Medulla oblongata (tissue), 1 donor: ENCODE measurements at regions not wholly inside any gene's neighbourhood (a gene's known extent, or its start where the extent isn't known, plus 50 kb on each side); places are given as distances from the start of the nearest gene placed in this dataset.

Source experiments
- DNase-seq: peaks from one replicate; pipeline ENCODE4 v3.0.0-alpha.2; 2015; ENCODE audit errors: extremely low spot score

DNA sequence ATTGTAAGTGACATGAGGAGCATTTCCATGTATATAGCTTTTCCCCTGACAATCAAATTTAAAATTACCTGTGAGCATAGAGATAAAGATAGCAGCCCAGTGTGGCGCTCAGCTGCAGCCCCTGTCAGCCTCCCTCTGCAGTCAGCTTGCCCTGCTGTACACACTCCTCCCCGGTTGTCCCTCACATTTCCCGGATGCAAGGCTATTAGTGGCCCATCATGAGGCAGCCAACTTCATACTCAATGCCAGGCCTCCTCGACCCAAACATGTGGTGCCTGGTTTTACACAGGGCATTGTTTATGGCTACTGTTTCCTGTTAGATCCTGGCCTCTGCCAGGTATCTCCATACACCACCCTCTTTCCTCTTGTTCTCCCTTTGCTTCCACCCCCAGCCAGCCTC lies 116.1 kb upstream of the SH3BP4 start:
- DNase-seq = no peak

DNA sequence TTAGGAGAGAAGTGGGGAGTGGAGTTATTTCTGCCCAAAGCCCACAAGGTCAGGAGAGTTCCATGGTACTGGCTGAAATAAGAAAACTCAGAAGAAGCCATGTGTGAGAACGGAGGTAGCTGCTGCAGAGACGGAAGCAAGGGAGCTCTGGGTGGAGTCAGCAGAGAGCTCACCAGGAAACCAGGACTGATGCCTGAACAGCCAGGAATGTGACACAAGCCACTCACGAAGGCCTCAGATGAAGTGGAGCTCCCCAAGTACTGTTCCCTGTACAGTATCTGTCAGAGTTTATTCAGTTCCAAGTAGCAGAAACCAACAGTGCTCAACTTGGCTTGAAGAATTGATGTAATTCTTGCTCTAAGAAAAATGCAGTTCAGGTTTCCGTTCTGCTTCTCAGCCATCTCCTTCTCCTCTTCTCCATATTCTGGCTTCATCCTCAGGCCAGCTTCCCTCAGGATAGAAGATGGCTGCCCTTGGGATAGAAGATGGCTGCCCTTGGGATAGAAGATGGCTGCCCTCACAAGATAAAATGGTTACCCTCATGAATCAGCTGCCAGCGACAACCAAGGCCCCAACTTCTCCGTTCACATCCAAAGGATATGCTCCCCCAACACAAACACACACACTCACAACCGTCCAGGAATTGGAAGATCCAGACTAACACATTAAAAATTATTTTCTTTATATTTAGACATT lies 117.4 kb upstream of the SH3BP4 start:
- DNase-seq = no peak

DNA sequence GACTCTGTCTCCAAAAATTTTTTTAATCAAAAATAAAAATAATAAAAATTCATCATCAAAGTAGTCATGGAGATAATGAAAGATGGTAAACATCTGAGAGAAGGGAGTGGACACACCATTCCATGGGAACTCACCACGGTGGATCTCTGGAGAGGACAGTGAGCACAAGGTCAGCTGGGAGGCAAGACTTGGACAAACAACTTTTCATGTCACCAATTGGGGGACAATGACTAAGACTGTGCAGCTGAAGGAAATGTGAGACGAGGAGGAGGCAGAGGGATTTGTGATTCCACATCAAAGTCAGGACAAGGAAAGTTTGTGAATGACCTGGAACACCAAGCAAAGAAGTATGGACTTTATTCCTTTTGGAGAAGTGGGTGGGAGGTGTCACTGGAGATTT lies 121.0 kb upstream of the SH3BP4 start:
- DNase-seq = no peak

DNA sequence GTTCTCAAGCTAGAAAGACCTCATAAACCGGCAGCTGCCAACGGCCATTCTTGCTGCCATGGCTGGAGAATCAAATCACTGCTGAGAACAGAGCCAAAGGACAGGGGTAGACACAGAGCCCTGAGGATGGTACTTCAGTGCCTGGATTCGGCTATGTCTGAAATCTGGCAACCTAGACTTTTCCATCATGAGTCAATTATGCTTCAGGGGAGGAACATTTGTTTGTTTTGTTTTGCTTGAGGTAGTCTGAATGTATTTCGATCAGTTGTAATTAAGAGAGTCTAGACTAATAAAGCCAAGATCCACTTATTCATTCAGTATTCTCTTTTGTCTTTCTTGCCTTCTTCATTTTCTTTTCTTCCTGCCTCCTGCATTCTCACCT lies 122.8 kb upstream of the SH3BP4 start:
- no peak for DNase-seq

DNA sequence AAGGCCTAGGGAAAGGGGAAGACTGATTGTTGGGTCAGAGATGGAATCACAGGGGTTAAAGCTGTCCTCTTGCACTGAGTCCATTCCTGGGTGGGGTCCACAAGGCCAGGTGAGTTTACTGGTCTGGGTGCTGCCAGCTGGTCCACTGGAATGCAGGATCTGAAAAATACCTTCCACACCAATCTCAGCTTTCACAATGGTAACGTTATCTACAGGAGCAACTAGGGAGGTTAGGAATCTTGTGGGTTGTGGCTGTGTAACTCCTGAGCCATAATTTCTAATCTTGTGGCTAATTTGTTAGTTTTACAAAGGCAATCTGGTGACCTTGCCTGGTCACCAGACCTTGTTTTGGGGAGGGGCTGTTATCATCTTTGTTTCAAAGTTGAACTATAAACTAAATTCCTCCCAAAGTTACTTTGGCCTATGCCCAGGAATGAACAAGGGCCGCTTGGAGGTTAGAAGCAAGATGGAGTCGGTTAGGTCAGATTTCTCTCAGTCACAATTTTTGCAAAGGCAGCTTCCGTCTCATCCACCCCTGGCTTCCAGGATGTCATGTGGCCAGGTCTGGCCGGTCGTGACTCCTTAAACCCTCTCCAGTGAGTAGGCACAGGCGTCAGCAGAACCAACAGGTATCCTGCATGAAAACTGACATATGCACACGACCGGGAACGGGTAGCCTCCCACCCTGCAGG lies 123.3 kb upstream of the SH3BP4 start:
- DNase-seq = no peak

DNA sequence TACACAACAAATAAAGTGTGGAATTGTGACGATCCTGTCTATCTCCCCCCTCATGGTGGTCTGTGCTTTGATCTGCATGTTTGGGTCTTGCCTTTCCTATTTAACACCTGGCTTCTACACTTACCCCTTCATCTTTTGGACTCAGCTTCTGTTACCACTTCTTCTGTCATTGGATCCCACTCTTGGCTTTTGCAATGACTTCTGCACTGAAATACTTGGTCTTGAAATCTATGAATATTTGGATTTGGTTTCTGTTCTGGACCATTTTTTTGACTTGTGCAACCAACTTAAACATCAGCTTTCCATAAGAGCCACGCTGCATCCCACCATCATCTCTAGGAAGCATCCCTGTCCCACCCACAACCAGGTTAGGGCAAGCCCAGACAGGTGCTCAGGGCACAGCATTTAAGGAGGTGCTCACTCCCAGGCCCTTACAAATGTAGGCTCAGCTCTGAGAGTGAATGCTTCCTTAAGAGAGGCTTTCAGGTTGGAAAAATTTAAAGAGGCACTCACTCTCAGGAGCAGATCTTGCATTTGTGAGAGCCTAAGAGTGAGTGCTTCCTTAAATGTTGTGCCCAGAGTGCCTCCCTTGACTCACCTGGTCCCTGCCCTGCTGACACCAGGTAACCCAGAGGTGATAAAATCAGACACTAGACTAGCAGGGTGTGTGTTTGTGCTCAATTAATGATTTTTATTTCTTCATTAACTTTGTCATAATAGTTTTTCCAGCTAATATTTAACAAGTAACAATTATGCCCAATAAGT lies 124.5 kb upstream of the SH3BP4 start:
- DNase-seq = no peak

DNA sequence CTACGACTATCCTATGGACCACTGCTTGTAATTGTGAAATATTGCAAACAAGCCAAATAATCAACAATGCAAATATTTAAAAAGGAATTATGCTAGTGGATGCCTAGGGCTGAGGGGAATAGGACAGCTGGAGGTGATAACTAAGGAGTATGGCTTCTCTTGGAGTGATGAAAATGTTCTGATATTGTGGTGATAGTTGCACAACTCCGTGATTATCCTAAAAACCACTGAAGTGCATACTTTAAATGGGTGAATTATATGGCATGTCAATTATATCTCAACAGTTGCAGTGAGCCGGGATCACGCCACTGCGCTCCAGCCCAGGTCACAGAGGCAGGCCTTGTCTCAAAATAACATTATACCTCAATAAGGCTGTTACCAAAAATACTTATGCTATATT lies 125.1 kb upstream of the SH3BP4 start:
- DNase-seq = no peak

DNA sequence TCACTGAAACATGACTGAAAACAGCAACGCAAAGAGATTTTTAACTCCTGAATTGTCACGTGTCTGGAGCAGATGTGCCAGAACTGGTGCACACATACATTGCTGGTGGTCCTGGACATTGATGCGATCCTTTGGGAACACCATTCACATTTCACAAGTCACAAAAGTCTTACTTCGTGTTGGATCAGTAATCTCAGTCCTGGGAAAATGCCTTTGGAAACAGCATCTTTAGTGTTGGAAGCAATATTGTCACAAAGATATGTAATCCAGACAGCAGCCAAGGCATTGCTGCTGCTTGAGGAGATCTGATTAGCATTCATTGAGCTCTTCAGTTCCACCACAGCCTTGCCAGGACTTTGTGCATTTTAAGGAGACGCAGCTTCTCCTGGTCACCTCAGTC lies 126.2 kb upstream of the SH3BP4 start:
- DNase-seq = no peak

DNA sequence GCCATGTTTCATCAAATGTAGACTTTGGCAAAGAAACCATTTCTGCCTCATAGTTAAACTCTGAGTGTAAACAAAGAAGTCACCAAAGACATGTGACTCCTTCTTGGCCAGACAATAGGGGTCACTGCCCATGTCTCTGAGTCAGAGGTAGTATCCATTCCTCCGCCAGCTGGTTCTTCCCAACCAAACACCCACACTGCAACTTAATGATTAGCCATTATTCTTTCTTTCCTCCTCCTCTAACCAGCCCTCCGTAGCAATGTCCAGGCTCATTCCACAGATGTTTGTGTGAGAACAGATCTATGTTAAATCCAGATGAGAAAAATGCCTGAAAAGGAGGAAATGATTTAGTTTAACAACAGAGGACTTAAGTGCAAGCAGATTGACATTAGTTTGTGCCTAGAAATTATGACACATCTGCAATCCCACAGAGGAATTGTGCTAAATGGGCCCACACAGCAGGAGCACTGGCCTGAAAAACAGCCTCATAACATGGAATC lies 127.9 kb upstream of the SH3BP4 start:
- DNase-seq = peak; percentile 3

DNA sequence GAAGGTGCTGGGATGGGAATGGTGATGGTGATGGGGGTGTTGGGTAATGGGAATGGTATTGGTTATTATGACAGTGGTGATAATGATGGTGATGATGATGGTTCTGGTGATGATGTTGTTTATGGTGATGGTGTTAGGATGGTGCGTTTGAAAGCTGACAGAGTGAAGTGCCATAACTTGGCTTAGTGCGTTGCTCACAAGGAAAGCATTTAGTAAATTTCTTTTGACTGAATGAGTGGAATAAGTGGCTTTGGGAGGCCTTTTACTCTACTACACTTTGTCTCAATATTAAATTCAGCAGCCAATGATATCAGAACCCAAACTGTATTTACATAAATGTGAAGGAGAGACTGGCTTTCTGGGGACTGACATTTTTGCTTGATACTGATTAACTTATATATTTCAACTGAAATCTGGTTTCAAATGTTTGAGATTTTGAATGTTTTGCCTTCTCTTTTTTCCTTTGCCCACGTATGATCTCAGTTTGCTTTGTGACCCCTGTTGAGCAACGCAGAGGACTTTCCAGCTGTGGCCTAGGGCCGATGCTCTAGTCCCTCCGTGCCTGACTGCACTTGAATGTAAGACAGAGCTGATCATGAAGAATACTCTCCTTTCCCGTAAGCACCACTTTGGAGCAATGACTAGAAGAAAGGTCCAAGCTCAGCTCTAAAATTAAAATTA lies 128.5 kb upstream of the SH3BP4 start:
- no peak for DNase-seq

DNA sequence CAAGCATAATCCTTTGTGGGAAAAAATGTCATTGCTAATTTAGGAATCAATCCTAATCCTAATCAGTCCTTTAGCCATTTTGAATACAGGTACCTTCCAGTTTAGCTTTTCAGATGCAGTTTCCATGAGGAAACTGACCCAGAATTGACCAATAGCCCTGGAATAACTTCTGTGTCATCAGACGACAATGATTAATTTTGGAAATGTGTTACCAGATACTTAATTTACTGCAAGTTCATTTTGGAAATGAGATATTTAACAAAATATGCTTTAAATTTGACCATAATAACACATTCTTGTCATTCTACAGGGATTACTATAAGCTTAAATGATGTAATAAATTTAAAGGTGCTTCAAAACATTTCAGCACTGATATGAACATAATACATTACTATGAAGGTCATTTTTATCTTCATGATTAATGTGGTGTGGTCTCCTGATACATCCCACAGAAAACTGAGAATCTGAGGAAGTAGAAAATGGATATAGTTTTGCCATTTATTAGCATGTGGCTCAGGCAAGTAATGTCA lies 129.8 kb upstream of the SH3BP4 start:
- DNase-seq = no peak

DNA sequence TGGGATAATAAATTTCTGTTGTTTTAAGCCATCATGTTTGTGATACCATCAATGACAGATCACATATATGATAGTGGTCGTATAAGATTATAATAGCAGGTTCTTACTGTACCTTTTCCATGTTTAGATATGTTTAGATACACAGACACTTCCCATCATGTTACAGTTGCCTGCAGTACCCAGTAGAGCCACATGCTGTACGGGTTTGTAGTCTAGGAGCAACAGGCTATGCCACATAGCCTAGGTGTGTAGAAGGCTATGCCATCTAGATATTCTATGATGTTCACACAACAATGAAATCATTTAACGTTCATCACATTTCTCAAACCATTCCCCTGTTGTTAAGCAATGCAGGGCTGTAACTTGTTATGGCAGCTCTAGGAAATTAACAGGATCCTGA lies 132.9 kb upstream of the SH3BP4 start:
- no peak for DNase-seq

DNA sequence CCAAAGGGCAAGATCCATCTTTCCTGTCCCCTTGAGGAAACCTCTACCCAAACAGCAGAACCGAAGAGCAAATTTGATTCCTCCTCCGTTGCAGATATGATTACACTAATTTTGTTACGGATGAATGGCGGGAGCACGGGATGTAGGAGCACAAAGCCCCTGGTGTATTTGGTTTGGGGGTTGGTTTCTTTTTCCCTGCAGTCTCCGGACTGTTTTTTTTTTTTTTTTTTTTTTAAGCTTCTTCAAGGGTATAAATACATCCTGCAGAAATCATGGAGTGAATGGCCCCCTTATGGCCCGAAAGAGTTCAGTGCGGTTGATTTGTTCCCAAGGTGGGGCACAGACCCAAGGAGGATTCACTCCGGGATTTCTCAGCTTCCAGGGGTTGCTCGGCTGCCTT lies 135.3 kb upstream of the SH3BP4 start:
- no peak for DNase-seq

DNA sequence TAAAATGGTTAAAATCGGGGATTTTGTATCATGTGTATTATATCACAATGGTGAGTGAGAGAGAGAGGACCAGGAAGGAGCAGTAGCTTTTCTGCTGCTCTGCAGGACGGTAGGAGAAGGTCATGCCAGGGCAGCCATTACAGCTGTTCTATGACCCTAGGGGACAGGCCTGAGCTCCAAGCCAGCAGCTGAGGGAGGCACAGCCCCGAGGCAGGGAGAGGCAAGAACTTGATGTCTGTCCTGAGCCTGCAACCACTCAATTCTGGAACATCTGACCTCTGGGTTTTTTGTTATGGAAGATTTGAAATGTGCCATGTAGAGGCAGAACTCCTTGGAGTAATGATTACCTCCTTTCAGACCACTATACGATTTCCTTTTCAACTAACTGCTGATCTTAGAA lies 135.8 kb upstream of the SH3BP4 start:
- no peak for DNase-seq

DNA sequence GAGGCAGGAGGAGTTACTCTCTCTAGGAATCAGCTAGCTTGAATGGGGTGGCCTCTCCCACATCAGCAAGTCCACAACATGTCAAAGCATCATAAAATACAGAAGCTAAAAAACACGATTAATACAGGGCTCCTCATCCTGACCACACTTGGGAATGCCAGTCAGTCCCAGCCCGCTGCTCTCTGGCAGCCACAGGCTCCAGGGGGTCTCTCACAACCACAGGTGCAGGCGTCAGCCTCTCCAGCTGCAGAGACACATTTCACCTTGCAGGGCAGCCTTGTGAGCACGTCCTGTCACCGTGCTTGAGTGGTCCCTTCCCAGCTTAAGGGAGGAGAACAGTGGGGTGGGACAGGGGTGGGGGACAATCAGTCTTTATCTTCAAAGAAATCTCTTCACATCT lies 137.4 kb upstream of the SH3BP4 start:
- no peak for DNase-seq

DNA sequence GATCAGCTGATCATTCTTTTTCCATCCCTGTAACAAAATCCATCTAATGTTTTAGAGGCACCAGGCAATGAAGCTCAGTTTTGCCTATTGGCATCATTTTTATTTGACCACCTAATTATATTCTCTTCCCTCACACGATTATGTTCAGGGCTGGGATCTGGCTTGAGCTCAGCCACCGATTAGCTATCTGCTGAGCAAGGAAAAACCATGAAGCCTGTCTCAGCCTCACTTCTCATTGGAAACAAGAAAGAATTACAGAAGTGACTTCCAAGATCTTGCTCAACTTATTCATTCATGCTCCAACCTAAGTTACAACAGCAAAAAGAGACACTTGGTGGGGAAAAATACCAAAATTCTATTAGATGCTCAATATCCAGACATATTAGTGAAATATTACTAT lies 139.0 kb upstream of the SH3BP4 start:
- no peak for DNase-seq

DNA sequence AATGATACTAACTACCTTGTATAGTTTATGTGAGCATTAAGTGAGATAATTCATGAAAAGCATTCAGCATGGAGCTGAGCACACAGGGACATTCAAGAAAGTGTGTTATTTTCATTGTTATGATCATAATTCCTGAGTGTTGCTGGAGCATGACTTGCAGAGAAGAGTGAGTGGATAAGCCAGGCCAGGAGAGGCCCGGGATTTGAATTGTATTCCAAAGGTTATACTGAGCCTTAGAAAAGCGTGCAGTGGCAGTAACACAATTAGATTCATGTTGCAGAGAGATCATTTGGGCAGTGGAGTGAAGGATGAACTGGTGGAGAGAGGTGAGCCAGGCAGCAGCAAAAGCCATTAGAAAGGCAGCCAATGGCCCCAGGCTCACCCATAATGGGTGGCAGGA lies 142.9 kb upstream of the SH3BP4 start:
- no peak for DNase-seq

DNA sequence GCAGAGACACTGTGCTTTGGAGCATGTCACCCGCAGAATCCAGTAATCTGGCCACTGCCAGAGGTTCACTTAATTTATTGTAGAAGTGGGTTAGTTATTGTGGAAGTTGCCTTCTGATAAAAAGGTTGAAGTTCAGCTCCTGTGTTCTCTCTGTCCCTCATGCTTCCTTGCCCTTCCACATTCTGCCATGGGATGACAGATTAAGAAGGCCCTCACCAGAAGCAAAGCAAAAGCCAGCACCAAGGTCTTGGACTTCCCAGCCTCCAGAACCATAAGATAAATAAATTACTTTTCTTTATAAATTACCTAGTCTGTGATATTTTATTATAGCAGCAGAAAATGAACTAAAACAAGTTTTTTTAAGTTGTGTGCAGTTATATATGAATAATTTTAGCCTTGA lies 145.0 kb upstream of the SH3BP4 start:
- no peak for DNase-seq

DNA sequence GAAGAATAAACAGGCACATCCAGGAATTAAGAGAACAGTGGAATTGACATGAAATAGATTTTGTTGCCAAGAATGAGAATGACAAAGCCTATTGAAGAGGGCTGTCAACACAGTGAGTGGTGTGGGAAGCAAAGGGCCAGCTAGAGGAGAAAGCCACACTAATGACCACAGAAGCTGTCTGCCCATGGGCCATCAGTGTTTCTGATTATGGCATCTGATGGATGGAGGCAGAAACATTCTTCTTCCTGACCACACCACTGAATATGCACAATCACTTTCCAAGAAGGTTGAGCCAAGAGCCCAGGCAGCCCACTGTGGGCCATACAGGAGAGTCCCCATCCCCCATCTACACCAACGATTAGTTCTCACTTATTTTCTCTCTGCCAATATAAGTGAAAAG lies 146.0 kb upstream of the SH3BP4 start:
- no peak for DNase-seq

DNA sequence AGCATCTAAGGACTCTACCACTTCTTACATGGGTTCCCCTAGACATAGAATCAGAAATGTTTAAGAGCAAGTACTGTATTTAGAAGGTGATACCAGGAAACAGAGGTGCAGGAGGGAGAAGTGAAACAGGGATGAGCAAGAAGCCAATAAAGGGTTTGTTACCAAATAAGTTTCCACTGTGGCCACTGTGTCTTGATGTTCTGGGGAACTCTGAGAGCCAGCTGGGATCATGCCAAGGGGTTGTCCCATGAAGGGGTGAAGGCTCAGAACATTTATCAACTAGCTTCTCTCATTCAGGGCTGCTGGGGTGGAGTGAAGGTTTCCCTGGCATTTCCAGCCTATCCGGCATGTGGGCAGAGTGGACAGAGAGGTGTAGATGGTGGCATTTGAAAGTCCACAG lies 147.1 kb upstream of the SH3BP4 start:
- no peak for DNase-seq

DNA sequence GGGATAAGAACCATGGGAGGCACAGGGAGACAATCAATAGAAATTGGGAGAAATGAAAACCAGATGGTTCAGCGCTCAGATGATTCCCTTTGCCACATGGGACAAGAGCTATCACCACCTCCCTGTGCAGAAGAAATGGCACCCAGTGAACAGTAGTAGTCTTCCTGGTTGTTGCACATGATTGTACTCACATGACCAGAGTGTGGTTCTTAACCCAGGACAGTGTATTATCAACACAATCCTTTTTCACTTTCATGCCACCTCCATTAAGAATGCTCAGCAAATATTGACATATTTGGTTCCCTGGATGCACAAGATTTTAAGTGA lies 149.0 kb upstream of the SH3BP4 start:
- DNase-seq = no peak
